HG03342 (cell line): ENCODE measurements at regions not wholly inside any gene's neighbourhood (a gene's known extent, or its start where the extent isn't known, plus 50 kb on each side); places are given as distances from the start of the nearest gene placed in this dataset.
"Not testable (repeated sequence)": the region's sequence is repeated elsewhere in the genome, so short reads cannot be mapped to it uniquely, and the experiment has no call there.

Experiments
- ATAC-seq: cut with Tn5 transposase; IDR thresholded peaks from one replicate; pipeline ENCODE4 v1.9.1; 2021; ENCODE audit warnings: mild to moderate bottlenecking, moderate library complexity; ENCODE audit not compliant: unreplicated experiment

DNA sequence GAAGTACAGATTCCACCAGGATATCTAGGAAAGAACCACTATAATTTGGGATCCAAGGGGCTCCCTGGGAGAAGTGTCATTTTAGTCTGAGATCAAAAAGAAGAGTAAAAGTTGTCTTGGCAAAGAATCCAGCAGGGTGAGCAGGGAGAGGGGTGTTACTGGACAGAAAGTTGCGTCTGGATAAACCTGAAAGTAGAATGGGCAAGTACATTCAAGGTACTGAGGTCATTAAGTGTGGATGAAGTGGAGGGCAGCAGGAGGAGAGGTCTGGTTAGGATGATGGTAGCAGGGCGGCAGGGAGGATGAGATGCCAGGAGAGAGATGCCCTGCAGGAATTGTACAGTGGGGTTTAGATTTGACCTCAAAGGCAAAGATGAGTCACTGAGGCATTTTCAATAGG, 253.3 kb downstream of the KLF13 start:
- ATAC-seq, result no peak

DNA sequence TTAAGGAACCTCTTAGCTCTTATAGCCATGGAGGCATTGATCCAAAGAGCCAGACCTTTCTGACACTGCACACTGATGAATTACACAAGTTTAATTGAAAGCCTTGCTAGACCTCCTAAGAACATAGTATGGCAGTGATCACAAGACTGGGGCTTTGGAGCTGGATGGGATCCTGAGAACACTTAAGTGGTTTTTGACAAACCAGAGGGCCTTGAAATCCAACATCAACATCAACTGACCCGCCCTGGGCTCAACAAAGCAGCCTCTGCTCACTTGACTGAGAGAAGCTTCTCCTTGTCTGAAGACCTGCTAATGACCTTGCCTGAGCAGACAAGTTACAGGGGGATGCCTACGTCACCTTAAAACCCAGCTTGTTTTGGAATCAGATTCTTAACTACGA, 257.6 kb downstream of the KLF13 start:
- no peak for ATAC-seq

GRCh38 chr15:31585240-31585639, 258.6 kb downstream of the KLF13 start:
- ATAC-seq, result no peak

GRCh38 chr15:31586841-31587240, 260.2 kb downstream of the KLF13 start:
- no peak for ATAC-seq

- no peak for ATAC-seq
Observed at GRCh38 chr15:31587583-31587982, 260.9 kb downstream of the KLF13 start.

DNA sequence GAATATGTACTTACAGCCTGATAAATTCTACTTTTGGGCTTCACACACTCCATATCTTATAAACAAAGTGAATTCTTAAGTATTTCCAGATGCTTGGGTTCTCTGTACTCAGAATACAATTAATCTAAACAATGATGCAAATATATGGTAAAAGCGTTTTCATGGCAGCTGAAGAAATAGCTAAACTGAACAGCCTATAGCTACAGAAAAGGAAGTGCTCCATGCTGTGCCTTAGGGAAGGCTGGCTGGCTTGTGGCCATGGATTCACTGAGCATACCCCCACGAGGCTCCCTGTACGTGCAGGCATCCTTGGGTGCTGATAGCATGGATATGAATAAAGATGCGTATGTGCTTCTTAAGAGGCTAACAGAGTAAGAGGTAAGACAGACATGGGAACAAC, 264.0 kb downstream of the KLF13 start:
- no peak for ATAC-seq

DNA sequence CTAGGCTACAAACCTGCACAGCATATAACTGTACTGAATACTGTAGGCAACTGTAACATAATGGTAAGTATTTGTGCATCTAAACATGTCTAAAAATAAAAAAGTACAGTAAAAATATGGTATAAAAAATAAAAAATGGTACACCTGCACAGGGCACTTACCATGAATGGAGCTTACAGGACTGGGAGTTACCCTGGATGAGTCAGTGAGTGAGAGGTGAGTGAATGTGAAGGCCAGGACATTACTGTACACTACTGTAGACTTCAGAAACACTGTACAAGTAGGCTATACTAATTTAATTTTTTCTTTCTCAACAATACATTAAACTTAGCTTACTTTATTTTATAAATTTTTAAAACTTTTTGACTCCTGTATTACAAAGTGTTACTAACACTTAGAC, 265.3 kb downstream of the KLF13 start:
- ATAC-seq, result no peak

DNA sequence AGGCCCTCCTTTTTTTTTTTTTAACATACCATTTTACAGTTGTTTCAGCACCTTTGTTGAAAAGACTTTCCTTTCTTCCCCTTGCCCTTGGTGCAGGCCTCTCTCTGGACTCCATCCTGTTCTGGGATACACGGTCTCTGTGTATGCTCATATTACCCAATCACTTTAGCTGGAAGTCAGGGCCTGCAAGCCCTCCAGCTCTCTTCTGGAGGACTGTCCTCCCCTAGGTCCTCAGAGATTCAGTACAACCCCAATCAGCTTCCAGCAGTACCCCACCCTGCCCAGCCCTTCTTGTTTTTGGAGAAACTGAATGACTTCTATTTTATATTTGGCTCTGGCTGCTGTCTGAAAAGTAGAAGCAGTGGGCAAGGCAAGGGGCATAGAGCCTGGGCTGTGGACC, 270.8 kb downstream of the KLF13 start:
- no peak for ATAC-seq

- no peak for ATAC-seq
Observed at GRCh38 chr15:31598620-31599019, 272.0 kb downstream of the KLF13 start.

GRCh38 chr15:31605467-31605931, 278.9 kb downstream of the KLF13 start:
- ATAC-seq, result no peak

- ATAC-seq, result no peak
Observed at GRCh38 chr15:31606194-31606669, 279.6 kb downstream of the KLF13 start.

DNA sequence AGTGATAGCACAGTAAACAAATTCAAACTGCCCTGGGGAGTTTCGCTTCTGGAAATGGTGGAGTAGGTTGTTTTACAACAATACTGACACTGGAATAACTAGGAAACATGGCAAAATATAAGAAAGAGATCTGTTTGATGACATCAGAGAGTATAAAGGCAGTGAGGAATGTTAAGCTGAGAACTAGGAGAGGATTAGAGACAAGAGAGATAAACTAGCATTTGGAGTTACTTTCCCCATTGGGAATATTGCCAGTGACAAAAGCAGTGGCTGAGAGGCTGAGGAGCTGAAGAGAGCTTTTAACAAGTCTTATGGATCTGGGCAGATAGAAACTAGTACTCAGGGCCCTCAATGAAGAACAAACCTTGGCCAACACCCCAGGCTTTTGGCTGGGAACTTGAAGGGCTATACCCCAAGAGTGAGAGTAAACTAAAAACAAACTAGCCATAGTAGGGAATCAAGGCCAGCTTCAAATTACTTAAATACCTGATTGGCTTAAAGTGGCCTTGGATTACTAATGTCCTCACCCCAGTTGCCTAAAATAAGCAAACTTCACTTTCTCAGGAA, 280.4 kb downstream of the KLF13 start:
- no peak for ATAC-seq

- ATAC-seq, result no peak
Observed at GRCh38 chr15:31607656-31608055, 281.0 kb downstream of the KLF13 start.

- ATAC-seq, result no peak
Observed at GRCh38 chr15:31609258-31609681, 282.6 kb downstream of the KLF13 start.

DNA sequence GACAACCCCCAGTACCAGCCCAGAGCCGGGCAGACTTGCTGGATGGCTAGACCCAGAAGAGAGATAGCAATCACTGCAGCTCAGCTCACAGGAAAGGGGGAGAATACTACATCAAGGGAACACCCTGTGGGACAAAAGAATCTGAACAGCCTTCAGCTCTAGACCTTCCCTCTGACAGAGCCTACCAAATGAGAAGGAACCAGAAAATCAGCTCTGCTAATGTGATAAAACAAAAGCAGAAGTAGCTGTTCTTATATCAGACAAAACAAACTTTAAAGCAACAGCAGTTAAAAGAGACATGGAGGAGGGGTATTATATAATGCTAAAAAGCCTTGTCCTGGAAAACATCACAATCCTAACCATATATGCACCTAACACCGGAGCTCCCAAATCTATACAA, 283.3 kb downstream of the KLF13 start:
- ATAC-seq, result no peak

- ATAC-seq, result no peak
Observed at GRCh38 chr15:31615643-31616415, 289.2 kb downstream of the KLF13 start.

DNA sequence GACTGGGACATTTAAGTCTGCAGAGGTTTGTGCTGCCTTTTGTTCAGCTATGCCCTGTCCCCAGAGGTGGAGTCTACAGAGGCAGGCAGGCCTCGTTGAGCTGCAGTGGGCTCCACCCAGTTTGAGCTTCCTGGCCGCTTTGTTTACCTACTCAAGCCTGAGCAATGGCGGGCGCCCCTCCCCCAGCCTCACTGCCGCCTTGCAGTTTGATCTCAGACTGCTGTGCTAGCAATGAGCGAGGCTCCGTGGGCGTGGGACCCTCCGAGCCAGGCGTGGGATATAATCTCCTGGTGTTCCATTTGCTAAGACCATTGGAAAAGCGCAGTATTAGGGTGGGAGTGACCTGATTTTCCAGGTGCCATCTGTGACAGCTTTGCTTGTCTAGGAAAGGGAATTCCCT, 296.7 kb downstream of the KLF13 start:
- ATAC-seq, result not testable (repeated sequence)

GRCh38 chr15:31624115-31624514, 297.5 kb downstream of the KLF13 start:
- ATAC-seq, result not testable (repeated sequence)

DNA sequence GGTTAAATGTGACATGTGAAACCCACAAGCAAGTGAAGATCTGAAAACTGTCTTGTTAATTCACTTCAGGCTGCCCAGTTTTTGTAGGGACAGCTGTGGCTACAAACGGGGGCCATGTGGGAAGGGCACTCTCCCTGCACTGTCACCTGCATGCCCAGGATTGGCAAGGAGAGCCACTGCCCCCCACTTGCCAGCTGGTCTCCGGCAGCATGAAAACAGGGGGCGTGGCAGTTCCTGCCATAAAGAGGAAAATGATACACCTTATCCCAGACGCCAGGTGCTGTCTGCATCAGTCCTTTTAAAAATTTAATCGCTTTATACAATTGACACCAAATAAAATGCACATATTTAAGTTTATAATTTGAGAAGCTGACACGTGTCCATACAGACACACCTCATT, 309.1 kb downstream of the KLF13 start:
- not testable (repeated sequence) for ATAC-seq

DNA sequence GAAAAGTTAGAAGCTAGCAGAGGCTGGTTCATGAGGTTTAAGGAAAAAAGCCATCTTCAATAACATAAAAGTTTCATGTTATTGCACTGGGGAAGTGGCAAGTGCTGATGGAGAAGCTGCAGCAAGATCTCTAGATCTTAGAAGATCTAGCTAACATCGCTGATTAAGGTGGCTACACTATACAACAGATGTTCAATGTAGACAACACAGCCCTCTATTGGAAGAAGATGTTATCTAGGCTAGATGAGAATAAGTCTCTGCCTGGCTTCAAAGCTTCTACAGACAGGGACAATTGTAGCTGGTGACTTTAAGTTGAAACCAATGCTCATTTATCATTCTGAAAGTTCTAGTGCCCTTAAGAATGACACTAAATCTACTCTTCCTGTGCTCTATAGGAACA, 310.3 kb downstream of the KLF13 start:
- not testable (repeated sequence) for ATAC-seq

DNA sequence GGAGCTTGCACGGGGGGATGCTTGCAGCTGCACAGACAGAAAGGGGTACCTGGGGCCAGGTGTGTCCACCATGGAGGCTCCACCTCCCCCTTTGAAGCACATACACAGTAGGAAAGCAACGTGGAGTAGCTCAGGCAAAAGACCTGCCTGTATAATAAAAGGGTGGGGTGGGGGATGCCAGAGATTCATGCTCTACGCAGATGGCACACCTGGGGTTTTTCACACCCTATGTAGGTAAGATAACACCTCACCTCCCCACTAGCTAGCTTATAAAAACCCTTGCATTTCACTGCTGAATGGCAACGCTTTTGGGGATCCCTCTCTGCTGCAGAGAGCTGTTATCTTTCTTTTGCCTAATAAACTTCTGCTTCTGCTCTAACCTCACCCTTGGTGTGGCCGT, 317.3 kb downstream of the KLF13 start:
- ATAC-seq, result not testable (repeated sequence)

DNA sequence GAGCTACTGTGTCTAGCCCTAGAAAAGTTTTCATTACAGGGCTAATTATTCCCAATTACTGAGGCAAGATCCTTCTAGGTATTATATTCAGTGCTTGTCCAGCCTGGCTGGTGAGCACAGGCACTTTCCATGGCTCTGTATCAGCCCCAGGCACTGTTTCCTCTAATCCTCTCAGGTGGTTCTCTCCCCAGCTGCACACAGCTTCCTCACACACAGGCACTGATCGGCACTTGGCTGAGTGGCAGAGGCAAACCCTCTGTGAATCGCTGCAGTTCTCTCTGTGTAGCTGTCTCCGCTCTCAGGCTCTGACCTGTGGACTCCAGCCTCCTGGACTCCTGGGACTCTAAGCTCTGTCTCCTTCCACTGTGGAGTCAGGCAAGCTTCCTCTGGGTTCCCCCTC, 318.1 kb downstream of the KLF13 start:
- not testable (repeated sequence) for ATAC-seq
